Posterior cingulate gyrus (tissue), 11 donors: ENCODE measurements at regions not wholly inside any gene's neighbourhood (a gene's known extent, or its start where the extent isn't known, plus 50 kb on each side); places are given as distances from the start of the nearest gene placed in this dataset.
A peak's percentile ranks its signal among the peaks of the same experiment; 100 is the strongest.
"Not testable (repeated sequence)": the region's sequence is repeated elsewhere in the genome, so short reads cannot be mapped to it uniquely, and the experiment has no call there.

Experiments used
- DNase-seq, 10 donors: peaks; one replicate each; pipeline versions ENCODE4 v3.0.0 to v3.0.0-alpha.2; 2020 to 2021; ENCODE audit warnings: mixed read lengths in 3 of 10
- intact Hi-C: fragments of 100-400 bp; cut with DNase I; formaldehyde crosslinking; loops from one replicate; pipeline ENCODE4 v1.15.1; 2023

DNA sequence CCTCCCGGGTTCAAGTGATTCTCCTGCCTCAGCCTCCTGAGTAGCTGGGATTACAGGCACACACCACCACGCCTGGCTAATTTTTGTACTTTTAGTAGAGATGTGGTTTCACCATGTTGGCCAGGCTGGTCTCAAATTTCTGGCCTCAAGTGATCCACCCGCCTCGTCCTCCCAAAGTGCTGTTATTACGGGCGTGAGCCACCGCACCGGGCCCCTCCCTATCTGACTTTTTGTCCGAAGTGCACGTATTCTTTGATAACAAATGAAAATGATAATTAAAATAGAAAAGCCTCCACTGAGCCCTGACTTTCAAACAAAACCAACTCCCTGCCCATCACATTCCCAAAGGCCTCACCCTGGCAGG is 278.6 kb downstream of the TTC6 start:
- DNase-seq, result not testable (repeated sequence)
- intact Hi-C loops, result loop anchor here (2.0 to 5.0 kb wide), 3 partner anchors 167 to 642 kb away; no protein-coding TSS in a partner anchor

DNA sequence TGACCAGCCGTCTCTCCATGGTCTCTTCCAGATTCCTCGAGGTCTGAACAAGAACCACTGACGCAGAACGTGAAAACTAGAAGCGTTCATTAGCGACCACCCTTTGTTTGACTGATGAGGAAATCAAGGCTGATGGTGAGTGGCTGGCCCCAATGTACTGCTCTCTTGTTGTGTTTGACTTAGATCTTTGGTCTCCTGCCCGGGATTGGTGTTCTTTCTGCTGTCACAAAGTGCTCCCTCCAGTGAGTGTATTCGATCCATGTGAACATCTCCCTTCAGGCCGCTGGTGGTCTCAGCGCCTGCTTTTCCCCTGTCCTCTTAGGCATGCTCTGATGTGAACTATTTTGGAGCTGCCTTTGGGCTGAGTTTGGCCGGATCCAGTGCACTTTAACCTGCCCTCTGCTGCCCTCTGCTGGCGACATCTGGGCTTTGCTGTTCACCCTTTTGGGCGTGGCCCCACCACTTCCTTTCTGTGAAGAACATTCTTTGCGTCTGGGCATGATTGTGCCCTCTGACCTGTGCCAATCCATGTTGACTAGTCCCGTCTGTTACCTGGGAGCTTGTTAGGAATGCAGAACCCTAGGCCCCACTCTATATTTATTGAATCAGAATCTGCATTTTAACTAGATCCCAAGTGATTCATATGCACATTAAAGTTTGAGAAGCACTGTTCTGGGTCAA is 279.1 kb downstream of the TTC6 start:
- intact Hi-C loops, result loop anchor here (2.0 to 5.0 kb wide), 3 partner anchors 167 to 642 kb away; no protein-coding TSS in a partner anchor
- DNase-seq, result peak; percentile 40 to 93 (median 76)

DNA sequence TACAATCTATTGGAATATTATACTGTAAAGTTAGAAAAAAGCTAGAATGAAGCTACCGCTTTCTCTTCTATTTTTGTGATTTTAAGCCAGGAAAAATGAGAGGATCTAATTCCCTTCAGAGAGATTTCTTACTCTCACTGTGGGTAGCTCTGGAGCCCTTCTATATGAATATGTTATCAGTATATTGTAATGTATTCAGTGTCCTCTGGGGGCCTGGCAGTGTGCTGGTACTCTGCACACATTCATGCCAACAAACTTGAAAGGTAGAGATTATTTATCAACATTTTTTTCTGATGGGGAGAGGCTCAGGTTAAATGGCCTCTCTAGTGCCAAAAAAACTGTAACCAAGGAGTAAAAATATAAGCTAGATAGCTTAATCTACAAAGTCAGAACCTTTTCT is 292.8 kb downstream of the TTC6 start:
- intact Hi-C loops, result no loop called here
- no peak for DNase-seq

DNA sequence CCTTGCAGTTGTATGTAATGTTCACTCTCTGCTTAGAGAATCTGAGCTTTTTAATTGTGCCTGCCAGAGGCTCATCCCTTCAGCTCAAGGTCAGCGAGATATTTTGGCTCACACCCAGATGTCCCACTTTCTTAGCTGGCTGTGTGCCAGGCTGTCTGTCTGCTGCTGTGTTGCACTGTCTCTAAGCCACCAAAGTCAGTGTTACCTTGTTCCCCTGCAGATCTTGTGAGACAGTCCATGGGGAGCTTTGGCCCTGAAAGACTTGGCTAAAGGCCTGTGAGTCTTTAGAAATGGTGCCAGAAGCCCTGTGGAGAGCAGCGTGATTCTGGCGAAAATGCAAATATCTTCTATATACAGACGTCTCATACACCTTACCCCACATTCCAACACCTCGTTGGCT is 293.7 kb downstream of the TTC6 start:
- intact Hi-C loops, result no loop called here
- DNase-seq, result no peak

DNA sequence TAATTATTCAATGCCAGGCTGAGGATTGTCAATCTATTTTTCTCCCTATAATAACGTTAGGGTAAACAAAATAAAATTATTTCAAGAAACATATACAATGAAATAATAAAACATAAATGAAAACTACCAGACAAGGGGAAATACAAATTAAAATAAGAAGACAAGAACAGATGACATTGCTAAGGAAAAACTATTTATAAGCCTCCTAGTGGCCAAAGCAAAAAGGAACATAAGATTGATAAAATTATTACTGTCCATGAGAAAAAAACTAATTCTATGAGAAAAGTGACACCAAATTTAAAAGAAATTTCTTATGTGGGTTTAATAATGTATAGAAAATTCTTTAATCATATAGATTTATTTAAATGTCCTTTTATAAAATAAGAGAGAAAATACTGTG is 294.7 kb downstream of the TTC6 start:
- DNase-seq, result no peak
- intact Hi-C loops, result no loop called here

DNA sequence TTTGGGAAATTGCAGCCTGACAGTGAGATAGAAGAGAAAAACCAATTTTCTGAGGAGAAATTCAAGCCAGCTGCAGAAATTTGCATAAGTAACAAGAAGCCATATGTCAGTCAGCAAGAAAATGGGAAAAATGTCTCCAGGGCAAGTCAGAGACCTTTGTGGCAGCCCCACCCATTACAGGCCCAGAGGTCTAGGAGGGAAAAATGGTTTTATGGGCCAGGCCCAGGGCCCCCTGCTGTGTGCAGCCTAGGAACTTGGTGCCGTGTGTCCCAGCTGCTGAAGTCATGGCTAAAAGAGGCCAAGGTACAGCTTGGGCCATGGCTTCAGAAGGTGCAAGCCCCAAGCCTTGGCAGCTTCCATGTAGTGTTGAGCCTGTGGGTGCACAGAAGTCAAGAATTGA is 296.1 kb downstream of the TTC6 start:
- intact Hi-C loops, result not testable (repeated sequence)

DNA sequence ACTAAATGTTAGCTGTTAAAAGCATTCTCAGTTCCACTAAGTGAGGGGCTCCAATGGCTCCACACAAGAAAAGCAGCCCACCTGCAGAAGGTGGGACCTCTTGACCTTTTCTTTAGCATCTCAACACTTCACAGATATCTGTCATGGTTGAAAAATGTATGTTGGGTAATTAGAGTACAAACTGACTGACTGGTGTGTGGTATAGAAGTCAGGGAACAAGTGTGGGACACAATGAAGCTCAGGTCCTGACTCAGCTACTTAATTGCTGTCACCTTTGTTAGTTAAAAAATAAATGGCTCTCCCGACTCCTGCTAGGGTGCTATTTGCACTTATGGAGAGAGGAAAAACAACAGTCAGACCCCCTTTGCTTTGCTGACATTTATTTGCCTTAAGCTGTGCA is 299.0 kb downstream of the TTC6 start:
- intact Hi-C loops, result no loop called here
- no peak for DNase-seq

More for the DNA sequence above, 296.1 kb downstream of the TTC6 start:
- not testable (repeated sequence) for DNase-seq

DNA sequence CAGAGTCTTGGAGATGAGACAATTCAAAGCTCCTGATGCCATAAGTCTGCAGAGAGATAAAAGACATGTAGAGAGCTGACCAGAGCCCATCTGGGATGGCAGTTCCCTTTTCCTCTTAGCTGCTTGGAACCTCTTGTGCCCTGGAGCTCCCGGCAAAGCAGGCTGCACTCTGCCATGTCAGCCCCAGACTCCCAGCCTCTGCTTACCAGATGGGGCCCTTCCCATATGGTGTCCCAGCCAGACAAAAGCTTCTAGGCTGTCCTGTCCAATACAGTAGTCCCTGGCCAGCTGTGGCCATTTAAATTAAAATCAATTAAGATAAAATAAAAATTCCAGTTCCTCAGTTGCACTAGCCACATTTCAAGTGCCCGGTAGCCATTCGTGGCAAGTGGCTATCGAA is 303.9 kb downstream of the TTC6 start:
- intact Hi-C loops, result no loop called here
- DNase-seq, result peak in 1 of 10 donors; percentile 59

DNA sequence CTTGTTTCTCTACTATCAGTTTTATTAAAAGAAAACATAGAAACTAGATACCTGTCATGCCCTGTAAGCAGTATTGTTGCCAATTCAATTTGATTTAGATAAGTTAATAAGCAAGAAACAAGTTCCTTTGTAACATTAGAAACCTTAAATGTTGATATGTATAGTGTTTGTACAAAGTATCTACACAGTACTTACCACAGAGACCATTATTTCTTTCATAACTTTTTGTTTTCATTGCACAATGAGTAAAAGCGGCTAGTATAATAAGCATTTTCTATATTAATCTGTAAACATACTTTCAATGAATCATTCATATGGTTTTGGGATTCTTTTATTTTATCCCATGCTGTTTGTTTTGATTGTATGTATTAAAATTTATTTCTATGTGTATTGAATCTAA is 305.1 kb downstream of the TTC6 start:
- intact Hi-C loops, result loop anchor here (10.0 kb wide), 1 partner anchor 304 kb away; the partner anchor contains the start of gene SSTR1
- DNase-seq, result no peak

DNA sequence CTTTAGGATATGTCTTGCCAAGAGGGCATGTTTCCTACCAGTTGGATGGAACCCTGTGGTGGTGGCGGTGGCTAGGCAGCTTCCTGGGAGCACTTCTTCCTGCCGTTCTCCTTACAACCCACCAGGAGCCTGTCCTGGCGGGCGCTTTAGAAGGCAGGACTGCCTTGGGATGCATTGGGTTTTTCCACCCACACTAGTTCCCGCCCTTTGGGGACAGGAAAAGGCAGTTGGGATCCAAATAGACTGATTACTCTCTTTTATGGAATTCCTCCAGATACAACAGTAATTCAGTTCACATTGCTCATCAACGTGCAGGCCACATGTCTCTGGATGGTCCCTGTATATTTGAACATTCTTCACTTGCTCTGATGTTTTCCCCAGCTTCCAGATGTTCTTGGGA is 305.7 kb upstream of the SSTR1 start:
- DNase-seq, result peak in 1 of 10 donors; percentile 48
- intact Hi-C loops, result loop anchor here (10.0 kb wide), 1 partner anchor 303 kb away; the partner anchor contains the start of gene SSTR1

DNA sequence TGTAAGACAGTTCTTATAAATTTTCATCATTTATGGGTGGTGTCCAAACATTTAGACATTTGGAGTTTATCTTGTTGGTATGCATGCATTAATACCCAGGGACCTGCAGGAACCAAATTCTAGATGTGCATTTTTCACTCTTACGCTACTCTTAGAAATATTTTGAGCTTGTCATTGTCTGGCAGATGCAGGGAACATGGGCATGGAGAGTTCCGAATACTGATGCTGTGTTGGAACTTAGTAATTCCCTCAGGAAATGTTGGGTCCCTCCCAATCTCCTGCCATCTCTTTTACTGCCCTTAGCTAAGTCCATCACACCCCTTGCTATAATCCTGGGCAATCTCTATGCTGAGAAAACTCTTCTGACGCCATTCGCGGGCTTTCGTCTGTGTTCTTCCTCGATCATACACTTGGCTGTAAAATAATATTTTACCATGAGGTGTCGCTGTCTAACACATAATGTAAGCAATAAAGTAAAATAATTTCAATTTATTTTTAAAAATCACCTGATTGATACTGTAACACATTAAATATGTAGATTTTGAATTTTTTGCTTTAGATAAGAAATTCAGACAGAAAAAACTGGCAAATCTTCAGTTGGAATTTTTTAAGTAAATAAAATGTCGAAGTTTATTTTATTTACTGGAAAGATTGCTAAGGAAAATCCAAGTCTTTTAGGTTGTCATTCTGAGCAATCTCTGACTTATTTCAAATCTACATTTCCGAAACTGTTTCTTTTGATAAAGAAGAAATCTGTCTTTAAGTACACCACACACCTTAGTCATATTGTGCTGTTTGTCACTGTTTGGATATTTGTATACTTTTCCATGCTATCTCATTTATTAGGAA is 304.1 kb upstream of the SSTR1 start:
- peak in 1 of 10 donors; percentile 6 for DNase-seq
- intact Hi-C loops, result loop anchor here (10.0 kb wide), 1 partner anchor 301 kb away; the partner anchor contains the start of gene SSTR1

DNA sequence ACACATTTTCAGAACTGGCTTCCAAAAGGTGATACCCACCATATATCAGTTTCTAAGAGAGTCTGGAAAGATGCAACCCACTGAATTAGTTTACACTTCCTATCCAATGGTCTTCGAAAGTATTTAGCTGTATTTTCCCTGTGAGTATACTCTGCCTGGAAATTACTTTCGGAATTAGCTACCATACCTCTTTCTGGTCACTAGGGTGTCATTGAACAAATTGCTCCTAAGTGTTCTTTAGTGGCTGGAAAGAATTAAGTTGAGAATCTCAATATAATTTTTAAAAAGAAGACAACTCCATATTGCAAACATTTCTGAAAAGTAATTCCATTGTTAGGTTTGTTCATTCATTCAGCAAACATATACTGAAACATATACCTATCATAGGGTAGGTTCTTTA is 283.1 kb upstream of the SSTR1 start:
- no peak for DNase-seq
- intact Hi-C loops, result no loop called here

DNA sequence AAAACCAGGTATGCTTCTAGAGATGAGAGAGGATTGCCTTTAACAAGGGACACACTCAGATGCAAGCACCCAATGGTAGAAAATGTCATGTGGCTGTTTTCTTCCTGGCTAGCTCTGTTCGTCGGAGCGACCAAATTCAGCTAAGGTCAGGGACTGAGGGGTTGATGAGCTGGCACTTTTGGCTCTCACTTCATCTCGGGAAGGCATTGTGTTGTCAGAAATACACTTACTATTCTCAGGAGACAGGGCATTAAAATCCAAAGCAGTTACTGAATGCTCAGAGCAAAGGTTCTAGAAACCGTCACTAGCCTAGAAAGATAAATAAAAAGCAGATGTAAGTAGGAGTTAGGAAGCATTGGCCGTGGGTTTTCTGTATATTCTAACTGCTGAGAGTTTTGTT is 275.7 kb upstream of the SSTR1 start:
- no peak for DNase-seq
- intact Hi-C loops, result no loop called here

DNA sequence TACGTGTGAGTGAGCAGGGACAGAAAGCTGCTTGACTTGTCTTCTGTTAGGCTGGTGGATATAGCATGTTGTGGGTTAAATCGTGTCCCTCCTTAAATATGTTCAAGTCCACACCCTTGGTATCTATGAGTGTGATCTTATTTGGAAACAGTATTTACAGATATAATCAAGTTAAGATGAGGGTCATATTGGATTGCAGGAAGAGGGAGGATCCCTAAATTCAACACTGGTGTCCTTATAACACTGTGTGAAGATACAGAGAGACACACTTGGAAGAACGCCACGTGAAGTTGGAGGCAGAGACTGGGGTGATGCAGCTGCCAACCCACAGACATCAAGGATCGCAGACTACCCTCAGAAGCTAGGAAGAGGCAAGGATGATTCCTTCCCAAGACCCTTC is 275.2 kb upstream of the SSTR1 start:
- DNase-seq, result no peak
- intact Hi-C loops, result no loop called here

DNA sequence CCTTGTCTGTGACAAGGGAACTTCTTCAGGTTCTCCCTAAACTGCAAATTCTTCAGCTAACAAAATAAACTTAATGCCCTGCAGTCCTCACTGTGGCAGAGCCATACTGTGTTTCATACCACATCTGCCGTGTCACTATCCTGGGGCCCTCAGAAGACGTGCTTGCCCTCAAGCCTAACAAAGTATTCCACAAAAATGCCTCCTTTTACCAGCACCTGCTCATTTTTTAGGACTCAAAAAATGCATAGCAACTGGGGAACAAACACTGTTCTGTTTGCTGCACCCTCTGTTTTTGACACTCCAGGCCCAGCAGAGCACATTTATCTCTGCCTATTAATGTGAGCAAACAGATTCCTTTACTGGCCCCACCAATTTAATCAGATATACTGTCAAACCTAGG is 270.7 kb upstream of the SSTR1 start:
- intact Hi-C loops, result no loop called here
- DNase-seq, result no peak

DNA sequence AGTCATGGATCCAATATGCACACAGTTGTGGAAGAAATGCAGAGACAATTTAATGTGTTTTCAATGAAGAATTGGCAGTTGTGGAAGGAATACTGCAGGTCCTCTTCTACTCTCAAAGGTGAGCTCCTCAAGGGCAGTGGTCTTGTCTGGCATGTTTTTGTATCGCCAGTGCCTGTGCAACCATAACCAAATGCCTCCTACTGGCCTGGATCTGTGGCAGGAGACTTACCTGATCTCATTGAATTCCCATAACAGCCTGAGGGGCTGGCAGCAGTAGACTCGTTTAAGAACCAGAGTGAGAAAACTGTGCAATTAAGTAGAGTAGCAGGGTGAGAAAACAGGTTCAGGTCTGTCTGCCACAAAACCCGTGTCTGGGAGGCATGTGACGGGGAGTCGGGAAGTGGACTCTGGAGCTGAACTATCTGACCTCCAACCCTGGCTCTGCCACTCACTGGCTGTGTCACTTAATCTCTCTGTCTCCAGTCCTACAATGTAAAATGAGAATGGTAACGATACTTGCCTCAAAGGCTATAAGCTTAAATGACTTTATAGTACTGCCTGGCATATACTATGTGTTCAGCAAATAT is 268.2 kb upstream of the SSTR1 start:
- intact Hi-C loops, result no loop called here
- no peak for DNase-seq

DNA sequence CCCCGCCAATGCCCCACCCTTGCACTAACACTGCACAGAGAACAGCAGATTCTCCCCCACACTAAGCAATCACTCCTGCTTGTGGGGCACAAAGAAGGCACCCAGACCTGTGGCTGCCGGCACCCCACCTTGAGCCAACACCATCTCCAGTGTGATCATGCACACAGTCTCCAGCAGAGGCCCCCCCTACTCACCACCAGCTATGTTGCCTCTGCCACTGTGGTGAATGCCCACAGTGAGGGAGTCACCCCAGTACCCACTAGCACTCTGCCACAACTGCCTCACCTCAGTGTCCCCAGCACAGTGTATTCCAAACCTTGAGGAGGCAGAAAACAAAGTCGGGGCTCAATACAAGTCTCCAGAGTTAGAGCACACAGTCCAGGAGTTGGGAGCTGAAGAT is 261.7 kb upstream of the SSTR1 start:
- intact Hi-C loops, result no loop called here
- DNase-seq, result no peak

DNA sequence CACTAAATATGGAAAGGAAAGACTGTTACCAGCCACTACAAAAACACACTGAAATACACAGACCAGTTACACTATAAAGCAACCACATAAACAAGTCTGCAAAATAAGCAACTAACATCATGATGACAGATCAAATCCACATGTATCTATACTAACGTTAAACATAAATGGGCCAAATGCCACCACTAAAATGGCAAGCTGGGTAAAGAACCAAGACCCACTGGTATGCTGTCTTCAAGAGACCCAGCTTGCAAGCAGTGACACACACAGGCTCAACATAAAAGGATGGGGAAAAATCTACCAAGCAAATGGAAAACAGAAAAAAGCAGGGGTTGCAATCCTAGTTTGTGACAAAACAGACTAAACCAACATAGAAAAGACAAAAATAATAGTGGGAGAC is 260.9 kb upstream of the SSTR1 start:
- no peak for DNase-seq
- intact Hi-C loops, result no loop called here

DNA sequence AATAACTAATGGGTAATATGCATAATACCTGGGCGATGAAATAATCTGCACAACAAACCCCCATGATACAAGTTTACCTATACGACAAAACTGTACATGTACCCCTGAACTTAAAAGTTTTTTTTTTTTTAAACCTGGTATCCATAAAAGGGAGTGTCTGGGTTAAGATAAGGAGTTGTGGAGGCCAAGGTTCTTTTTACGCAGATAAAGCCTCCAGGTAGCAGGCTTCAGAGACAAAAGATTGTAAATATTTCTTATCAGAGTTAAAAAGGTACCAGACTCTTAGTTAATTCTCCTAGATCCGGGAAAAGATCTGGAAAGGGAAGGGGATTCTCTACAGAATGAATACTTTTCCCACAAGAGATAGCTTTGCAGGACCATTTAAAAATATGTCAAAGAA is 259.4 kb upstream of the SSTR1 start:
- no peak for DNase-seq
- intact Hi-C loops, result no loop called here

DNA sequence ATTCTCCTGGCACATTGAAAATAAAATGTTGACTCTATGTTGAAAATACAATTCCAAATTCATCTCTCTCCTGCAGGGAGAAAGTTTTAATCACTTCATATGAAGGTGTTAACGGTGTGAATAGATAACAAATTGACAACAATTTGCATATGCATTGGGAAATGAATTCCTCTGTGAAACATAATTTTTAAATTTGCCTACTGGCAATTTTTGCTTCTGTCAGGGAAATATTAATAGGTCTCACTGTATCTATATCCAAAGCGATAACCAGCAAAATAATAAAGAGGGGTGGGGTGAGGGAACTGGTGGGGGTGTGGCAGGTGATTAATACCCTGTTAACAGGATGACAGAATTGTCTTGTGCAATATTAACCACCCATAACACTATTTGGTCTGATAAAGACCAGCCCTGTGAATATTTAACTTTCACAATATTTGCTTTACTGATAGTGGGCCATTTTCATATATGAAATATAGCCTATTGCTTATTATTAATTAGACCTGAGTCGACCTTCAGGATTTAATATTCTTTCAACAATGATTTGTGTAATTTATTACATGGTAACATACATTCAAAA is 239.0 kb upstream of the SSTR1 start:
- no peak for DNase-seq
- intact Hi-C loops, result no loop called here

DNA sequence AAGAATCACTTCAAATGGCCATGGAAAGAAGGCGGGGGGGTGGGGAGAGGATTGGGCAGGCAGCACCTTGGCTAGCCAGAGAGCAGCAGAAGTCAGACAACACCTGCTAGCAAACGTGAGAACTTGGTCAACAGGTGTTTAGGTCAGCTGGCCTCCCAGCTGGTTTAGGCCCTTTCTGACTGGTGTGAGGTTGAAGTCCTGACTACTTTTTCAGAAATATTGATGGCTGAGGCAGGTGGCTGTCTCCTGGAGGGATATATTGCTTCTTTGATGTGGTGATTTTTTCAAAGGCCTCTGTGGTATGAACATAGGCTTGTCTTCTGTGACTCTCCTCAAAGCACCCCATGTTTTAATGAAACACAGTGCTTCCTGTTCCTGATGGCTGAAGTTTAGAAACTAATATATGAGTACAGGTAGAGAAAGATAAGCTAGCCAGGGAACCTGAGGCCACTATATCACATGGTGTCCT is 238.2 kb upstream of the SSTR1 start:
- intact Hi-C loops, result no loop called here
- no peak for DNase-seq
